NOMO-1 (cell line): ENCODE measurements at regions not wholly inside any gene's neighbourhood (a gene's known extent, or its start where the extent isn't known, plus 50 kb on each side); places are given as distances from the start of the nearest gene placed in this dataset.
"Not testable (repeated sequence)": the region's sequence is repeated elsewhere in the genome, so short reads cannot be mapped to it uniquely, and the experiment has no call there.

Experiments
- DNase-seq, 2 experiments: peaks; one replicate each; lab custom pipeline; 2025; ENCODE audit not compliant: unreplicated experiment in 2 of 2; lab: John Stamatoyannopoulos, UW

DNA sequence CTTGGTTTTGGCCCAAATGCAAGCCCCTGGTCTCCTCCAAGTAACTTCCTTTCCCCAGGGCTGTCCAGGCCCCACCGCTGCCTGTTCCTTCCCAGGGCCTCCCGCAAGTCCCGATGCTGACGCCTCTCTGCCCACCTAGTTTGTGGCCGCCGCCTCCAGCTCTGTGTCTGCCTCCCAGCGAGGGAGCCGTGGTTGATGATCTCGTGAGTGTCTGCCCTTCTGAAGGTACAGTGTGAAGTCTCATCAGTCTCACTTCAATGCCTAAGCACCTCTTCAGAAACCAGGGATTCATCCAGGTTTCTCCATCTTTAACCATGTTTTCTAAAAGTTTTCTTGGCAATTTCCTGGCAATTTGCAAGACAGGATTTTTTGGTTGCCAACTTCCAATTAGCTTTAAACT lies 127.5 kb downstream of the TMEM121 start:
- not testable (repeated sequence) for DNase-seq

DNA sequence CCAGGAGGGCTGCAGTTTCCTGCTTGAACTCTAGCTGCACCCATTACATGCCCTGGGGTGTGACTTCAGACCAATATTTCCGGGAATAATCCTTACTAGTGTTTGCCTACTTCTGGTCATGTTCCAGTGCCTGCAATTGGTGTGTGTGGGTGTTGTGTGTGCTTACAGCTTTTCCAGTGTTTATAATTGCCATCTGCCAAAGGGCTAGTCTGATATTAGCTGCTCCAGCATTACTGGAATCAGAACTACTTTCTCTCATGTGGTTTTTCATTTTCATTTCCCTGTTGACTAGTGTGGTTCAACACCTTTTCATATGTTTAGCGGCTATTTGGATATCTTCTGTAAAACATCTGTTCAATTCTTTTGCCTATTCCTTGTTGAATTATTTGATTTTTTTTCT lies 132.9 kb downstream of the TMEM121 start:
- not testable (repeated sequence) for DNase-seq

DNA sequence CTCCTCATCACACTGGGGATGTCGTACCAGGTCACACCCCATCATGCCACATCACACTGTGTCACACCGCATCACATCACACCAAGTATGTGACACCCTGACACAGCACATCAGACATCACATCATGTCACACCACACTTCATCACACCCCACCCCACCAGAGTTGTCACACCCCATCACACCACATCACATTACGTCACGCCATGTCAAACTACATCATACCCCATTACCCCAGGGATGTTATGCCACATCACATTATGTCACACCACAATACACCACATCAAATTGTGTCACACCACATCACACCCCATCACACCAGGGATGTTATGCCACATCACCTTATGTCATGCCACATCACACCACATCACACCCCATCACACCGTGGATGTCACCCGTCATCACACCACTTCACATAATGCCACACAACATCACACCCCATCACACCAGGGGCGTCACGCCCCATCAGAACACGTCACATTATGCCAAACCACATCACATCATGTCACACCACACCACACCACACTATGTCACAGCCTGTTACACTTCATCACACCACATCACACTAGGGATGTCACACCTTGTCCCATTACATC lies 133.6 kb downstream of the TMEM121 start:
- no peak for DNase-seq

DNA sequence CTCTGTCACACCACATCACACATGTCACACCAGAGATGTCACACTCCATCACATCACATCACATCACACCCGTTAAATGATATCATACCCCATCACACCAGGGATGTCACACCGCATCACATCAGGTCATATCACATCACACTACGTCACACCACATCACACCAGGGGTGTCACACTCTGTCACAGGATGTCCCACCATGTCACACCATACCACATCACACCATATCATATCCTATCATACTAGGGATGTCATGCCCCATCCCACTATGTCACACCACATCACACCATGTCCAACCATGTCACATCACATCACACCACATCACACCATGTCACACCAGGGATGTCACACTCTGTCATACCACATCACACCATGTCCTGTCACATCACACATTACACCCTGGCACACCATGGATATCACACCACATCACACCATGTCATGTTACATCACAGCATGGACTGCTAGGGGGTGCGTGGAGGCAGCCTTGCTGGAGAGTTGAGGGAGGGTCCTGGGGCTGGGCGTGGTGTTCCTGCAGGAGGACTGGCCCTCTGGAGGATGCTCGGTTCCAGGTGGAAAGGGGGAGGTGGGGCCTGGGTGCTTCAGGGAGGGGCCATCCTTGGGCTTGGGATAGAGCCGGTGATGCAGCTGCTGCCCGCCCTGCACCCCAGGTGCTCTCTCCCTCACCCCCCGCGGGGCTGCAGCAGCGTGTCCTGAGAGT lies 134.6 kb downstream of the TMEM121 start:
- DNase-seq = no peak

DNA sequence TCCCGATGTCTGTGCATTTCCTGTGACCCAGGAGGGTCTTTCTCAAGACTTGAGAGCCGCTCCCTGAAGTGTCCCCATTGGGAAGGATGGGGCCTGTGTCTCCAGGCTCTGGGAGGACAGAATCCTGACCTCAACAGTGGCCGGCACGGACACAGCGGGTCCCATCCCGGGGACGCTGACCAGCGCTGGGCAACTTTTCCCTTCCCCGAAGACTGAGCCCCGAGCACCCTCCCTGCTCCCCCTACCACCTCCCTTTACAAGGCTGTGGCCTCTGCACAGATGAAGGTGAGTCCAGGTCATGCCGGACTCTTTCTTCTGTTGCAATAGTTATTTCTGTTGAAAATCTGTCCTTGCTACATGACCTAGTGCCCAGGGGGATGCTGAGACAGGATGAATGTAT lies 135.7 kb downstream of the TMEM121 start:
- DNase-seq = not testable (repeated sequence)

DNA sequence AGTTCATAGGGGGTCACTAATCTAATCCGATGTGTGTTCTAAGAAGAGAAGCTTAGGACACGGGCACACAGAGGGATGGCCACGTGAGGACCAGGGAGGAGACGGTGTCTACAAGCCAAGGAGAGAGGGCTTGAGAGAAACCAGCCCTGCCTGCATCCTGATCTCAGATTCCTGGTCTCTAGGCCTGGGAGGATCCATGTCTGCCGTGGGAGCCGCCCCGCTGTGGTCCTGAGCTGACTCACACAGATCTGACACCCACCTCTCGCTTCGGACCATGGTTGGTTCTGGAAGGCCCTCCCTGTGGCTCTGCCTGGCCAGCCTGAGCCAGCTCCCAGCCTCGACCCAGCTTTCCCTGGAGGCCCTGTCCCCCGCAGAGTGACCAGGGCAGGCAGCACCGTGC lies 136.2 kb downstream of the TMEM121 start:
- DNase-seq = not testable (repeated sequence)

DNA sequence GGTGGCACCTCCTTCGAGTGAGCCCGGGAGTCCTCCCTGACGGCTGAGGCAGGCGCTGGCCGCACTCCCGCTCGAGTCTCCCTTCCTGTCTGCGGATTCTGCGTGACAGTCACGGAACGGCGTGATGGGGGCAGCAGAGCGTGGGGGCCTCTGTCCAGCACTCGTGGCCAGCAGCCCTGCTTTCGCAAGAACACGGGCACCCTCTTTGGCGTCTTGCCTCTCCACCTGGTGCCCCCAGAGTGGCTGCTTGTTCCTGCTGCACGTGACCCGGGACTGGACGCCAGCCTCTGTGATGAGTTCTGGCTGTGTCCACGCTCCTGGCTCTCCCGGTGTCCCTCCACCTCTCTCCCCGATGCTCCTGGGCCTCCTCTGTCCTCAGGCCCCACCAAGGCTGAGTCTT lies 136.9 kb downstream of the TMEM121 start:
- DNase-seq = not testable (repeated sequence)

DNA sequence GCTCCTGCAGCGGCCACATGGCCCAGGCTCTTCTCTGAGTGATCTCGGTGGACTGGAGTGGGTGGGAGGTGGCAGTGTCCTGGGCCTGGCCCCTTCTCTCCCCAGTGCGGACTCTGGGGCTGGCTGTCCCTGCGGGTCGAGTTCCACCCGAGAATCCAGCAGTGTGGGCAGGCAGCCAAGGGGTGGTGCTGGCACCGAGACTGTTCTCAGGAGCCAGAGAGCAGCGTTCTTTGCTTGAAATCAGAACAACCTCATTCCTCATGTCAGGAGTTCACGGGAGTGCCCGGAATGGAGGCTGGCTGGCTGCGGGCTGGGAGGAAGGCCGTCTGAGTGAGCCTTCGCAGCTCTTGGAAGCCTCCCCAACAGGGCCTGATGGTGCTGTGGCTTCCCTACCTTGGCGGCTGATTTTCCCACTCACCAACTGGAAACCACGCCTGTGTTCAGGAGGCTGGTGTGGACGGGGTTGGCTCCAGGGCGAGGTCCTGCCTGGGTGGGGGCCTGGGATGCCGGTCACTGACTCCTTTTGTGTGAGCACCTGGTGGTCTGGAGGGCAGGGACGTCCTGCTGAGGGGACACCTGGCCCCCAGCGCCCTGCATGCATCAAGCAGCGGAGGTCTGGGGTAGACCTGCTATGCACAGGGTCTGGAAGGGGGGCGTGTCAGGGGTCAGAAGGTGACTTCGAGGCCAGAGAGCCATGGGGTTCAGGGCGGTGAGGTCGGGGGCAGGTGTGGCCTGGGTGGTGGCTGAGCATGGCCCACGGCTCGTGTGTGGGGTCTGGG lies 137.6 kb downstream of the TMEM121 start:
- DNase-seq = not testable (repeated sequence)

DNA sequence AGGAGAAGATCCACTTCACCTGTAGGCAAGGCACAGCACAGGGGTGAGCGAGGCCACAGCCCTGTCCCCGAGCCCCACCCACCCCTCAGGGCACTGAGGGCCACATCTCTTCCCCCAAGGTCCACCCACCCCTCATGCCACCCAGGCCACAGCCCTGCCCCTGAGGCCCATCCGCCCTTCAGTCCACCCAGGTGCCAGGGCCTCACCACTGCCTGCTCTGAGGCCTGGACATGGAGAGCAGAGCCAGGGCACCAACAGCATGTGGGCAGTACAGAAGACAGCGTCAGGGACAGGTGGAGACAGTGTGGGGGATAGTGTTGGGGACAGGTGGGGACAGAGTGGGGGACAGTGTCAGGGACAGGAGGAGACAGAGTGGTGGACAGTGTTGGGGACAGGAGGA lies 138.3 kb downstream of the TMEM121 start:
- DNase-seq = no peak

DNA sequence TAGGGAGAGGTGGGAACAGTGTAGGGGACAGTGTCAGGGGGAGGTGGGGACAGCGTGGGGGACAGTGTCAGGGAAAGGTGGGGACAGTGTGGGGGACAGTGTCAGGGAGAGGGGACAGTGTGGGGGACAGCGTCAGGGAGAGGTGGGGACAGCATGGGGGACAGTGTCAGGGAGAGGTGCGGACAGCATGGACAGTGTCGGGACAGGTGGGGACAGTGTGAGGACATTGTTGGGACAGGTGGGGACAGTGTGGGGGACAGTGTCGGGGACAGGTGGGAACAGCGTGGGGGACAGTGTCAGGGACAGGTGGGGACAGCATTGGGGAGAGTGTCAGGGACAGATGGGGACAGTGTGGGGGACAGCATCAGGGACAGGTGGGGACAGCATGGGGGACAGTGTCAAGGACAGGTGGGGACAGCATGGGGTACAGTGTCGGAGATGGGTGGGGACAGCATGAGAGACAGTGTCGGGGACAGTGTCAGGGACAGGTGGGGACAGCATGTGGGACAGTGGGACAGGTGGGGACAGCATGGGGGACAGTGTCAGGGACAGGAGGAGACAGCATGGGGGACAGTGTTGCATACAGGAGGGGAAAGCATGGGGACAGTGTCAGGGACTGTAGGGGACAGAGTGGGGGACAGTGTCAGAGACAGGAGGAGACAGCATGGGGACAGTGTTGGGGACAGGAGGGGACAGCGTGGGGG lies 139.0 kb downstream of the TMEM121 start:
- no peak for DNase-seq

DNA sequence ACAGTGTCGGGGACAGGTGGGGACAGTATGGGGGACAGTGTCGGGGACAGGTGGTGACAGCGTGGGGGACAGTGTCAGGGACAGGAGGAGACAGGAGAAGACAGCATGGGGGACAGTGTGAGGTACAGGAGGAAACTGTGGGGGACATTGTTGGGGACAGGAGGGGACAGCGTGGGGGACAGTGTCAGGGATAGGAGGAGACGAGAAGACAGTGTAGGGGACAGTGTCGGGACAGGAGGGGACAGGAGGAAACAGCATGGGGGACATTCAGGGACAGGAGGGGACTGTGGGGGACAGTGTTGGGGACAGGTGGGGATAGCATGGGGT lies 139.5 kb downstream of the TMEM121 start:
- DNase-seq = no peak

DNA sequence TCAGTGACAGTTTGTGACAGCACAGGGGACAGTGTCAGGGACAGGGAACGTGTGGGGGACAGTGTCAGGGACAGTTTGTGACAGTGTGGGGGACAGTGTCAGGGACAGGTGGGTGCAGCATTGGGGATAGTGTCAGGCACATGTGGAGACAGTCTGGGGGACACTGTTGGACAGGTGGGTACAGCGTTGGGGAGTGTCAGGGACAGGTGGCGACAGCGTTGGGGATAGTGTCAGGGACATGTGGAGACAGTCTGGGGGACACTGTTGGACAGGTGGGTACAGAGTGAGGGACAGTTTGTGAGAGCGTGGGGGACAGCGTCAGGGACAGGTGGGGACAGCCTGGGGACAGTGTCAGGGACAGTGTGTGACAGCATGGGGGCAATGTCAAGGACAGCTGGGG lies 140.0 kb downstream of the TMEM121 start:
- DNase-seq = no peak

DNA sequence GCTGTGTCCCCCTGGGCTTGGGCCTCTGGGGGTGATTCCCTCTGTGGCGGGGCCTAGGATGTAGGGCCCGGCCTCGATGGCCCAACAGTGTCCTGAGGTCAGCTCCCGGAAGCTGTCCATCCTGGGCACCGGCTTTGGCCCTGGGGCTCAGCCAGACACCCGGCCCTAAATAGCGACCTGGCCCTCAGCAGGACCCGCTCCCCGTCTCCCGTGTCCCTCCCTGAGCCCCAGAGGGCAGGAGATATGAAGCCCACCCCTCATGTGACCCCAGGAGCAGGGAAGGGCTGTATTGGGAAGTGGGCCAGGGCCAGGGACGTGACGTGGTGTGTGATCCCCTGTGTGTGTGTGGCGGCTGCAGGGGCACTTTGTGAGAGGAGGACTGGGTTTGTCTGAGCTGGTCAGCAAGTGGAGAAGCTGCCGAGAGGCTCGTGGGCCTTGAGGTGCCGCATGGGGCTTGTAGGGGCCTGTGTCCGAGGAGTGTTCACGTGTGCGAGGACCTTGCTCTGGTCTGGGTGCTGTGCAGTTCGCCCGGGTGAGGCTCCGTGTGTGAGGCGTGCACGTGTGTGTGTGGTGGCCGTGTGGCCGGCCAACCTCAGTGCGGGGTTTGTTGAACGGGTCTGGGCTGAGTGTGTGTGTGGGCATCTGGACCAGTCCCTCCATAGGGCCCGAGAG lies 140.7 kb downstream of the TMEM121 start:
- not testable (repeated sequence) for DNase-seq

DNA sequence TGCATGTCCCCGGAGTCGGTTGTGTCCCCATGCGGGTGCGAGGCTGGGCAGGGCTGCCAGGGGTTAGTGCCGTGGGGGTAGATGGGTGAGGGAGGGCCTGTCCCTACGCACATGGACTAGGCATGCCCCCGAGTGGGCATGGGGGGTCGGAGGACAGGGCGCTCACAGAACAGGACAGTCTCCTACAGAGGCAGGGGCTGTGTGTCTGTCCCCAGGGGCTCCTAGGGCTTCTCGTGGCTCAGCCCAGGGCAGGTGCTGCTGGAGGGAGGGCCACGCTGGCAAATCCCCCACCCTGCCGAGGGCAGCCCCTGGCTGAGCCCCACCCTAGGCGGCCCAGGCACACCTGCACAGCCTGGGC lies 141.3 kb downstream of the TMEM121 start:
- DNase-seq = not testable (repeated sequence)

DNA sequence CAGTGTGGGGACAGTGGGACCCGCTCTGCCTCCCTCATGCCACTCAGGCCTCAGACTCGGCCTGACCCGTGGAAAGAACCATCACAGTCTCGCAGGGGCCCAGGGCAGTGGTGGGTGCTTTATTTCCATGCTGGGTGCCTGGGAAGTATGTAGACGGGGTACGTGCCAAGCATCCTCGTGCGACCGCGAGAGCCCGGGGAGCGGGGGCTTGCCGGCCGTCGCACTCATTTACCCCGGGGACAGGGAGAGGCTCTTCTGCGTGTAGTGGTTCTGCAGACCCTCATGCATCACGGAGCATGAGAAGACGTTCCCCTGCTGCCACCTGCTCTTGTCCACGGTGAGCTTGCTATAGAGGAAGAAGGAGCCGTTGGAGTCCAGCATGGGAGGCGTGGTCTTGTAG lies 141.6 kb downstream of the TMEM121 start:
- DNase-seq = not testable (repeated sequence)

DNA sequence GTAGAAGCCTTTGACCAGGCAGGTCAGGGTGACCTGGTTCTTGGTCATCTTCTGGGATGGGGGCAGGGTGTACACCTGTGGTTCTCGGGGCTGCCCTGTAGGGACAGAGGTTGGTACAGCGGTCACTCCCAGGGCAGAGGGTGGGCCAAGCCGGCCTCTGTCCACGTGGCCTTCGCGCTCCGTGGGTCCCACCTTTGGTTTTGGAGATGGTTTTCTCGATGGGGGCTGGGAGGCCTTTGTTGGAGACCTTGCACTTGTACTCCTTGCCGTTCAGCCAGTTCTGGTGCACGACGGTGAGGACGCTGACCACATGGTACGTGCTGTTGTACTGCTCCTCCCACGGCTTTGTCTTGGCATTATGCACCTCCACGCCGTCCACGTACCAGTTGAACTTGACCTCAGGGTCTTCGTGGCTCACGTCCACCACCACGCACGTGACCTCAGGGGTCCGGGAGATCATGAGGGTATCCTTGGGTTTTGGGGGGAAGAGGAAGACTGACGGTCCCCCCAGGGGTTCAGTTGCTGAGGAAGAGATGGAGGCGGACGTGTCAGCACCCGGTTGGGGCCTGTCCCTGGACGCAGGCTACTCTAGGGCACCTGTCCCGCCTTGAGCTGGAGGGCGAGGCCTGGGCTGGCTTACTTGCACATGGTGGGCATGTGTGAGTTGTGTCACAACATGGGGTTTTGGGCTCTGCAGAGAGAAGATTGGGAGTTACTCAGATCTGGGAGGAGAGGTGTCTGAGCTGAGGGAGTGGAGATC lies 142.3 kb downstream of the TMEM121 start:
- not testable (repeated sequence) for DNase-seq

DNA sequence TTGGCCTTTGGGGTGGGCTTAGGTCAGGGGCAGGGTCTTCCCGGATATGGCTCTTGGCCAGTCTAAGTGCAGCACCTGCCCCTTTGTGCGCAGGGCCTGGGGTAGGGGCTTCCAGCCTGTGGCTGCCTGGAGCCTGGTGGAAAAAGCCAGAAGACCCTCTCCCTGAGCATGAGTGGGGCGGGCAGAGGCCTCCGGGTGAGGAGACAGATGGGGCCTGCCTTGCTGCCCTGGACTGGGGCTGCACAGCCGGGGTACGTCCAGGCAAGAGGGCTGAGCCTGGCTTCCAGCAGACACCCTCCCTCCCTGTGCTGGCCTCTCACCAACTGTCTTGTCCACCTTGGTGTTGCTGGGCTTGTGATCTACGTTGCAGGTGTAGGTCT lies 142.8 kb downstream of the TMEM121 start:
- not testable (repeated sequence) for DNase-seq

DNA sequence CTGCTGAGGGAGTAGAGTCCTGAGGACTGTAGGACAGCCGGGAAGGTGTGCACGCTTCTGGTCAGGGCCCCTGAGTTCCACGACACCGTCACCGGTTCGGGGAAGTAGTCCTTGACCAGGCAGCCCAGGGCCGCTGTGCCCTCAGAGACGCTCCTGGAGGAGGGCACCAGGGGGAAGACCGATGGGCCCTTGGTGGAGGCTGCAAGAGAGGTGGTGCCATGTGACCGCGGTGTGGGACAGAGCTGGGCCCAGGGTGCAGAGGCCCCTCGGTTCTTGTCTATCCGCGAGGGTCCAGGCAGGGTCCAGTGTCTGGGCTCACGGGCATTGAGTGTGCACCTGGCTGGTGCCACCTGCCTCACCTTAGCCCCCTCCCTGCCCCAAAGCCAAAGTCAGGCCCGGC lies 143.3 kb downstream of the TMEM121 start:
- DNase-seq = not testable (repeated sequence)

DNA sequence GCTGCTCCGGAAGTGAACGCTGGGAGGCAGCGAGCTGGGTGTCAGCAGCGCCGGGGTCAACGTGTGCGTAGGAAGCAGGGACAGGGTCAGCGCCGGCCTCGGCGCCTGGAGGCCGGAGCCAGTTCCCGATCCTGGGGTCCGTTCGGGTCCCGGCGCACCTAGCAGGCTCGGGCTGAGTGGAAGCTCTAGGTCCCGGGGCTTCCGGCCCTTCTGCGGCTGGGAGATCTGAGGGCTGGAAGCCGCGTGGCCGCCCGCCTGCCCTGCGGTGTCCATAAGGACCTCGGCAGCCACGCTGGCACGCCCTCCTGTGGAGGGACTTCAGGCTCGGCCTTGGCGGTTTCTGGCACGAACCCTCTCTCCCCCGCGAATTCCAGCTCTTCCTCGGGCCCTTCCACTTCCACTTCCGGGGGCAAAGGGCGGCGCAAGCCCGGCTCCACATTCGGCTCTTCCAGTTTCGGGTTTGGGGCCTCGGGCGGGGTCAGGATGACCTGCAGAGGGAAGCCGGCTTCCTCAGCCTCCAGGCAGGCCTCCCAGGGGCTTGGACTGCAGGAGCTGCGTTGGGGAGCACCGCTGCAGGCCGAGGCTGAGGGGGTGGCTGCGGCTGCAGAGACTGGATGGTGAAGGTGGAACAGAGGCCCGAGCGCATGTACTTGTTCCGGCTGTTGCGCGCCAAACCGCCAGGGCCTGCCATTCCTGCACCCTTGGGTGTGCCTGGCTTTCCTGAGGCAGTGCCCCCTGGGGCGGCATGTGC lies 146.2 kb downstream of the TMEM121 start:
- DNase-seq = not testable (repeated sequence)
